Erythroblast (primary cell): ENCODE measurements at regions not wholly inside any gene's neighbourhood (a gene's known extent, or its start where the extent isn't known, plus 50 kb on each side); places are given as distances from the start of the nearest gene placed in this dataset.

Experiments used
- GATA1 ChIP-seq: IDR thresholded peaks from 2 replicates; pipeline ENCODE4 v1.6.1; 2011; ENCODE audit warnings: low read depth, mild to moderate bottlenecking, control low read depth, low read length, moderate library complexity
- POLR2A ChIP-seq: IDR thresholded peaks from 2 replicates; pipeline ENCODE4 v1.6.1; 2011; ENCODE audit warnings: mild to moderate bottlenecking, low read length

- TF ChIP-seq POLR2A, result no peak
- TF ChIP-seq GATA1, result no peak
These were observed 188.0 kb upstream of the NR2F2 start for GRCh38 chr15:96142498-96142897.
